ENCODE measurements at regions not wholly inside any gene's neighbourhood (a gene's known extent, or its start where the extent isn't known, plus 50 kb on each side); places are given as distances from the start of the nearest gene placed in this dataset.

GRCh38 chr2:103284750-103285149 lies 522.9 kb downstream of the TMEM182 start:
- H3K27me3 Mint-ChIP-seq, result peaks cover 2% of the 10 kb centered on the region
- H3K4me3 Mint-ChIP-seq, result no peak overlapping the region
- peaks cover 3% of the 10 kb centered on the region for H3K36me3 Mint-ChIP-seq
- H3K27ac Mint-ChIP-seq, result no peak overlapping the region
- H3K4me1 Mint-ChIP-seq, result no peaks in the 10 kb centered on the region
- H3K9me3 Mint-ChIP-seq, result peaks cover 2 to 7% (median 3%) of the 10 kb centered on the region in 3 donors

- no peaks in the 10 kb centered on the region for H3K4me1 Mint-ChIP-seq
- H3K4me3 Mint-ChIP-seq, result no peak overlapping the region
- H3K27me3 Mint-ChIP-seq, result peaks cover 2% of the 10 kb centered on the region
- H3K9me3 Mint-ChIP-seq, result peaks cover 2 to 7% (median 3%) of the 10 kb centered on the region in 3 donors
- no peak overlapping the region for H3K27ac Mint-ChIP-seq
- H3K36me3 Mint-ChIP-seq, result peaks cover 2% of the 10 kb centered on the region
Measured at GRCh38 chr2:103285354-103285753, 523.5 kb downstream of the TMEM182 start.

DNA sequence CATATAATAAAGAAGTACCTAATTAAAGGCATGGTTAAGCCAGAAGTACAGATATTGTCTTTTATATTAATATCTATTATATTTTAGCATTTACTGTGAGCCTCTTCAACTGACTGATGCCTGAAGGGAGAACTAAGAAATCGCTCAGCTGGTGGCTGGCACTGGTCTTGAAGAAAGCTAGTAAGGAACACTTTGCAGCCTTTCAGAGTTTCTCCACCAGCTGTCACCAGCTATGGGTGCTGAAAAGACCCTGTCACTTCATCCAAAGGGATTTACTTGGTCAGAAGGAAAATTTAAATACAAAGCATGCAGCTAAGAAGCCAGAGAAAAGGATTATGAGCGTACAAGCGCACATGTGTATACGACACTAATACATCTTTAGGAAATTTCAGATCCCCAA lies 525.9 kb downstream of the TMEM182 start:
- H3K9me3 Mint-ChIP-seq, result peaks cover 0 to 6% (median 2%) of the 10 kb centered on the region in 3 donors
- no peak overlapping the region for H3K27ac Mint-ChIP-seq
- H3K36me3 Mint-ChIP-seq, result no peaks in the 10 kb centered on the region
- H3K4me1 Mint-ChIP-seq, result no peaks in the 10 kb centered on the region
- H3K27me3 Mint-ChIP-seq, result peaks cover 2% of the 10 kb centered on the region
- H3K4me3 Mint-ChIP-seq, result no peak overlapping the region

DNA sequence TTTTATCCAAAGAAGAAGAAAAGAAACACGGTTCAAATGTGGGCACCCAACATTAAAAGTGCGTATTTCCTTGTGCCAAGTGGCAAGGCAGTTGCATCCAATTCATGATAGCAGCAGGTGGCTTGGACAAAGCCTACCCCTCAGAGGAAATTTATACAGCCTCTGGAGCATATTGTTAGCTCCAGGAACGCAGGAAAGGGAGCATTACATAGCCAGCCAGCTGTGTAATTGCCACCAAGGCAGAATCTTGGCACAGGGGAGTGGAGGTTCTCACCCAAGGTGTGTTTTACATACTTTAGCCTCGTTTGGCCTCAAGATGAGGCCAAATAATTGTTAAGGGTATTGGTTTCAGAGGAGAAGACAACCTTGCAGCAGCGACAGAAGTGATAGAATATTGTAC lies 526.9 kb downstream of the TMEM182 start:
- Mint-ChIP-seq H3K4me3 (no peak overlapping the region), H3K9me3 (peaks cover 0 to 8% (median 2%) of the 10 kb centered on the region in 3 donors), H3K36me3 (no peaks in the 10 kb centered on the region), H3K4me1 (no peaks in the 10 kb centered on the region), H3K27me3 (peaks cover 2% of the 10 kb centered on the region), H3K27ac (no peak overlapping the region)

DNA sequence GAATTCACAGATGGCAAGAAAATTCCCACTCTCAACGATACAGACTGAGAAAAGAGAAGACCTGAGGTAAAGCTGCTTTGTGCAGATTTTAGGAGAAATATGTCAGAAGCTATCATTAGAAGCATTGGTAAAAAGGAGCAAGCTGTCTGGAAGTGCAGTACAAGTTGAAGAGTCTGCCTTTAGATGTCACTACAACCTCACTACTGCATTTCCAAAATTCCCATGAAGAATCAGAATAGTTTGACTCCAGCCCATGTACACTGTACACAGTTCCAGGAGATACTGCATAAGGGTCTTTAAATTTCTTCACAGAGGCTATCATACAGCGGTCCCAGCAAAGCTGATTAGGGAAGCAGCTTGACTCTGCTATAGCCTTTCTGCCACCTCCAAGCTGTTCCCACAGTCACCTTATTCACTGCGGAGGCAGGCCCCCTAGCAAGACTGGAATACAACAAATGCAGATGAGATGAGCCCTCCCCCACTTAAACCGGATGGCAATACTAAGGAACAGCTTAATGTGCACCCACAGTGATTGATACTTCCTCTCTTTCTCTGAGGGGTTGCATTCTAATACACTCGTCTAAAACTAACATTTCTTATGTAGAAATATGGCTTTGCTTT lies 527.4 kb downstream of the TMEM182 start:
- Mint-ChIP-seq H3K9me3 (peaks cover 0 to 6% (median 2%) of the 10 kb centered on the region in 3 donors), H3K4me3 (no peak overlapping the region), H3K4me1 (no peaks in the 10 kb centered on the region), H3K36me3 (no peaks in the 10 kb centered on the region), H3K27me3 (peaks cover 2% of the 10 kb centered on the region), H3K27ac (no peak overlapping the region)

DNA sequence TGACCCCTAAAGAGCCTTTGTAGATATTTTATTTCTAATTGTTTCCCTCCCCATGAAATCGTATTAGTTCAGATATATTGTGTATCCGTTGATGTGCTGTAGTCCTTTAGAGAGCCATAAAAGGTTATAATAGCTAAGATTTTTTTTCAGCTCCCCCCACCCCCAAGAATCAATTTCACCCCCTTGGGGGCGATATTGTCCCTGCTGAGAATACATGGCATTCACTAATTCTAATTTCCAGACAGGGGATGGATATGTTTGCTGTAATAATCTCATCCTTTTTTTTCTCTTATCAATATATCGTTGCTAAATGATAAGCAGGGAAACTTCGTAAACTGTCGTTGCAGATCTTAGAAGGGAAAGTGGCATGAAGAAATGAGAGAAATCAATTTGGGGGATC lies 530.7 kb downstream of the TMEM182 start:
- Mint-ChIP-seq H3K27me3 (peaks cover 2% of the 10 kb centered on the region), H3K9me3 (peaks cover 2 to 5% (median 3%) of the 10 kb centered on the region in 3 donors), H3K27ac (no peak overlapping the region), H3K4me3 (no peak overlapping the region), H3K4me1 (no peaks in the 10 kb centered on the region), H3K36me3 (no peaks in the 10 kb centered on the region)

GRCh38 chr2:103293067-103293741 lies 531.4 kb downstream of the TMEM182 start:
- H3K4me1 Mint-ChIP-seq, result no peaks in the 10 kb centered on the region
- no peak overlapping the region for H3K4me3 Mint-ChIP-seq
- peaks cover 2% of the 10 kb centered on the region for H3K27me3 Mint-ChIP-seq
- H3K27ac Mint-ChIP-seq, result no peak overlapping the region
- H3K9me3 Mint-ChIP-seq, result peaks cover 0 to 5% (median 3%) of the 10 kb centered on the region in 3 donors
- H3K36me3 Mint-ChIP-seq, result no peaks in the 10 kb centered on the region

- Mint-ChIP-seq H3K4me3 (no peak overlapping the region), H3K27me3 (peaks cover 2% of the 10 kb centered on the region), H3K36me3 (no peaks in the 10 kb centered on the region), H3K4me1 (no peaks in the 10 kb centered on the region), H3K27ac (no peak overlapping the region), H3K9me3 (peaks cover 0 to 5% (median 3%) of the 10 kb centered on the region in 3 donors)
Measured at GRCh38 chr2:103293742-103294077, 531.9 kb downstream of the TMEM182 start.

DNA sequence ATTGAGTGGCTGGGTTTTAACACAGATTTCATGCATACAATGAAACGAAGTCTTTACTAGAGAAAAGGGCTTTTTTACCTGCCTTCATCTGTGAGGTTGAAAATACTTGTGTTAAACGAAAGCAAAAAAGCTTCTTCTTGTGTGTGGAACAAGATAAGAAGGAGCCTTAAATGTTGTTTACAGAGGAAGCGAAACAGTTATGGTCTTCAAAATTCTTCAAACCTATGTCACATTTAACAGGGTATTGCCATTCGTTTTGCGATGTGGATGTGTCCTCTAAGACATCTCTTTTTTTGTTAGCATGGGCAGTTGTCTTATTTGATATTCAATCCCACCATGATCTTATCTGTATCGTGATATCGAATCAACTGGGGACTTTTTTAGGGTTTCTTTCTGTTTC lies 532.6 kb downstream of the TMEM182 start:
- Mint-ChIP-seq H3K9me3 (peaks cover 0 to 5% (median 3%) of the 10 kb centered on the region in 3 donors), H3K27ac (no peak overlapping the region)

GRCh38 chr2:103295591-103295990 lies 533.8 kb downstream of the TMEM182 start:
- H3K9me3 Mint-ChIP-seq, result peaks cover 0 to 5% (median 3%) of the 10 kb centered on the region in 3 donors
- no peak overlapping the region for H3K4me3 Mint-ChIP-seq
- no peaks in the 10 kb centered on the region for H3K36me3 Mint-ChIP-seq
- no peaks in the 10 kb centered on the region for H3K4me1 Mint-ChIP-seq
- H3K27me3 Mint-ChIP-seq, result no peaks in the 10 kb centered on the region
- H3K27ac Mint-ChIP-seq, result no peak overlapping the region

More for the DNA sequence above, 532.6 kb downstream of the TMEM182 start:
- H3K27me3 Mint-ChIP-seq, result no peaks in the 10 kb centered on the region
- H3K4me1 Mint-ChIP-seq, result no peaks in the 10 kb centered on the region
- H3K4me3 Mint-ChIP-seq, result no peak overlapping the region
- no peaks in the 10 kb centered on the region for H3K36me3 Mint-ChIP-seq

DNA sequence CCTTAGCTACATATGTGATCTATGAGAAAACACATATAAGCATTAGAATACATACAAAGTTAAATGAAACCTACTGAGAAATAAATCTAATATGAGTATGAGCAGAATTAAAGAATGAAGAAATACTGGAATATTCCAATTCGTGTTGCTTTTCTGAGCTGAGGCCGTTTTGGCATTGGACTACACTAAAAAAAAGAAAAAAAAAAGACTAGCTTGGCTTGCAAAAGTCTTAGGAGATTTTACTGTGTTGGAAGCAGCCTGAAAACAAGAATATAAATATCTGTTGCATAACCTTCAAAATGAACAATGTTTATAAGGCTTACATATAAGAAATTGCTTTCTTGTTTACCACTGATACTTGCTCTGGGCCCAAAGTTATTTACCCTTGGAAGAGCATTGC lies 562.8 kb downstream of the TMEM182 start:
- H3K4me1 Mint-ChIP-seq, result no peaks in the 10 kb centered on the region
- H3K9me3 Mint-ChIP-seq, result peaks cover 1 to 4% (median 2%) of the 10 kb centered on the region in 3 donors
- no peak overlapping the region for H3K4me3 Mint-ChIP-seq
- no peaks in the 10 kb centered on the region for H3K36me3 Mint-ChIP-seq
- H3K27ac Mint-ChIP-seq, result no peak overlapping the region
- H3K27me3 Mint-ChIP-seq, result no peaks in the 10 kb centered on the region

GRCh38 chr2:103327386-103327785 lies 565.6 kb downstream of the TMEM182 start:
- Mint-ChIP-seq H3K9me3 (peaks cover 0 to 4% (median 2%) of the 10 kb centered on the region in 3 donors), H3K36me3 (no peaks in the 10 kb centered on the region), H3K27me3 (no peaks in the 10 kb centered on the region), H3K4me1 (no peaks in the 10 kb centered on the region), H3K4me3 (no peak overlapping the region), H3K27ac (no peak overlapping the region)

DNA sequence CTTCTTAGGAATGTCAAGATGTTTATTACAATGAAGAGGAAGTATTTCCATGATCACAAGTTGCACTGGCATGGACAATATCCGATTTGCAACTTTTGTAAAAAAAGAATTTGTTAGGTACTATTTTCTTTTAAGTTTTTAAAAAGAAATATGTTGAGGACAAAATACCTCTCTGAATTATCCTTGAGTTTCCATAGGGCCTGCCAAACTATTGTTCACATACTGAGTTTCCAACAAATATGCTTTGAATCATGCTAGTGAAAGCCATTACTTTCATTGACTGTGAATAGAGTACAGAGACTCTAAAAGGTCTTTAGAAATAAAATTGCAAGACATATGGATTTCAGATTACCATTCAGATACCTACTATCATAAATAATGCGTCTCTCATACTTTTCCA lies 566.1 kb downstream of the TMEM182 start:
- Mint-ChIP-seq H3K9me3 (peaks cover 0 to 3% (median 2%) of the 10 kb centered on the region in 3 donors), H3K27me3 (no peaks in the 10 kb centered on the region), H3K4me3 (no peak overlapping the region), H3K4me1 (no peaks in the 10 kb centered on the region), H3K27ac (no peak overlapping the region), H3K36me3 (no peaks in the 10 kb centered on the region)

DNA sequence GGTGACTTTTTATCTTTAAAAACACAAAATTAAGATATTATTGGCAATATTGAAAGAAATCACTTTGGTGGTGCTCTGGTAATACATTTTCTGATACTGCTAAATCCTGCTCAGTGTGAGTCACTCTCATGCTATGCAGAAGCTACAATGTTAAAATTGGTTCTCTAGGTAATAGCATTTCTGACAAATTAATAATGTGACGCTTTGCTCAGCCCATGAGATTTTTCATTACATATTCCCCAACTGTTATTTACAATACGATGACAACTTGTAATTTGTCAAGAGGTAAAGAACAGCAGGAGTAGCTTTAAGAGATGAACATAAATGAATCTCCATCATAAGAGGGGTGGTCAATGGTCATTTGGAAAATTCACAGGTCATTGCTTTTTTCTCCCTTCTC lies 573.6 kb downstream of the TMEM182 start:
- no peaks in the 10 kb centered on the region for H3K36me3 Mint-ChIP-seq
- H3K4me1 Mint-ChIP-seq, result no peaks in the 10 kb centered on the region

GRCh38 chr2:103338819-103339218 lies 577.0 kb downstream of the TMEM182 start:
- Mint-ChIP-seq H3K4me1 (no peaks in the 10 kb centered on the region), H3K27me3 (no peaks in the 10 kb centered on the region), H3K36me3 (no peaks in the 10 kb centered on the region), H3K4me3 (no peak overlapping the region), H3K27ac (no peak overlapping the region), H3K9me3 (peaks cover 0 to 6% (median 2%) of the 10 kb centered on the region in 3 donors)

More for the DNA sequence above, 573.6 kb downstream of the TMEM182 start:
- H3K27me3 Mint-ChIP-seq, result no peaks in the 10 kb centered on the region
- no peak overlapping the region for H3K4me3 Mint-ChIP-seq
- no peak overlapping the region for H3K27ac Mint-ChIP-seq
- peaks cover 0 to 3% (median 2%) of the 10 kb centered on the region in 3 donors for H3K9me3 Mint-ChIP-seq

- H3K36me3 Mint-ChIP-seq, result peaks cover 3% of the 10 kb centered on the region
- H3K9me3 Mint-ChIP-seq, result peaks cover 0 to 21% (median 8%) of the 10 kb centered on the region in 3 donors
- H3K27me3 Mint-ChIP-seq, result no peaks in the 10 kb centered on the region
Measured at GRCh38 chr2:103346780-103347179, 584.9 kb downstream of the TMEM182 start.

More at GRCh38 chr2:103346780-103347179, 584.9 kb downstream of the TMEM182 start:
- Mint-ChIP-seq H3K27ac (no peak overlapping the region), H3K4me3 (no peak overlapping the region), H3K4me1 (no peaks in the 10 kb centered on the region)
